Hepatocyte (in vitro differentiated cells): ENCODE measurements at regions not wholly inside any gene's neighbourhood (a gene's known extent, or its start where the extent isn't known, plus 50 kb on each side); places are given as distances from the start of the nearest gene placed in this dataset.

ENCODE experiments used
- EZH2phosphoT487 ChIP-seq: fragments of 200-600 bp; sonication (generic); IDR thresholded peaks from one replicate; pipeline ENCODE4 v1.6.1; 2018; ENCODE audit warnings: antibody characterized with exemption, mild to moderate bottlenecking, low read depth, moderate library complexity; ENCODE audit not compliant: unreplicated experiment, severe bottlenecking
- TF ChIP-seq, protein P1 (sequence below): fragments of 200-600 bp; sonication (generic); IDR thresholded peaks from 2 replicates; pipeline ENCODE4 v1.5.1; 2016; ENCODE audit warnings: antibody characterized with exemption, mild to moderate bottlenecking; ENCODE audit not compliant: poor library complexity

DNA sequence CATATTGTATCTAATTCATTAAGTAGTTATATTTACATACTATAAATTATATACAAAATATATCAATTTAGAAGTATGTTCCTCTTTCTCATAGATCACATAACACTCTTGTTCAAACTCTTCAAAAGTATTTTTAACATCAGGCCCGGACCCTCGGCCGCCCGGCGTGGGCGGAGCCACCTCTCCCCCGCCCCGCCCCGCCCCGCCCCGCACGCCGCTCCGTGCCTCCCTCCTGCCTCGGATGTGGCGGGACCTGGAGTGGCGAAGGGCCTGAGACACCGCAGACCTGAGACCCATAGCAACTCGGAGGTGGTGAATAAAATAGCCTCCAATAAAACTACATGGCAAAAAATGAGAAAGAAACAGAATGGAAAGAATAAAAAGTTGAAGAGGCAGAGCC is 105.9 kb upstream of the BDNF start:
- TF ChIP-seq, protein P1, sequence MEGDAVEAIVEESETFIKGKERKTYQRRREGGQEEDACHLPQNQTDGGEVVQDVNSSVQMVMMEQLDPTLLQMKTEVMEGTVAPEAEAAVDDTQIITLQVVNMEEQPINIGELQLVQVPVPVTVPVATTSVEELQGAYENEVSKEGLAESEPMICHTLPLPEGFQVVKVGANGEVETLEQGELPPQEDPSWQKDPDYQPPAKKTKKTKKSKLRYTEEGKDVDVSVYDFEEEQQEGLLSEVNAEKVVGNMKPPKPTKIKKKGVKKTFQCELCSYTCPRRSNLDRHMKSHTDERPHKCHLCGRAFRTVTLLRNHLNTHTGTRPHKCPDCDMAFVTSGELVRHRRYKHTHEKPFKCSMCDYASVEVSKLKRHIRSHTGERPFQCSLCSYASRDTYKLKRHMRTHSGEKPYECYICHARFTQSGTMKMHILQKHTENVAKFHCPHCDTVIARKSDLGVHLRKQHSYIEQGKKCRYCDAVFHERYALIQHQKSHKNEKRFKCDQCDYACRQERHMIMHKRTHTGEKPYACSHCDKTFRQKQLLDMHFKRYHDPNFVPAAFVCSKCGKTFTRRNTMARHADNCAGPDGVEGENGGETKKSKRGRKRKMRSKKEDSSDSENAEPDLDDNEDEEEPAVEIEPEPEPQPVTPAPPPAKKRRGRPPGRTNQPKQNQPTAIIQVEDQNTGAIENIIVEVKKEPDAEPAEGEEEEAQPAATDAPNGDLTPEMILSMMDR, result no peak
- TF ChIP-seq EZH2phosphoT487, result no peak
